GM23338 (cell line): ENCODE measurements at regions not wholly inside any gene's neighbourhood (a gene's known extent, or its start where the extent isn't known, plus 50 kb on each side); places are given as distances from the start of the nearest gene placed in this dataset.

Experiments
- ATAC-seq: fragments of 200-7000 bp; cut with Tn5 transposase; 3 replicates; pipeline ENCODE4 v1.9.1; 2020
- DNase-seq: peaks from one replicate; pipeline ENCODE4 v3.0.0-alpha.2; 2015; ENCODE audit warnings: low spot score
- H2AFZ ChIP-seq: fragments of 200-600 bp; sonication (generic); 2 replicates; pipeline ENCODE4 v1.8.0; 2016; ENCODE audit warnings: antibody characterized with exemption, mild to moderate bottlenecking, moderate library complexity
- H3F3A ChIP-seq: fragments of 200-600 bp; sonication (generic); replicated peaks from 2 replicates; pipeline ENCODE4 v1.8.0; 2017; ENCODE audit warnings: antibody characterized with exemption, mixed run types, low read depth
- H3K27ac ChIP-seq: fragments of 200-600 bp; sonication (generic); 2 replicates; pipeline ENCODE4 v1.6.1; 2016; ENCODE audit warnings: low read depth
- H3K27me3 ChIP-seq: fragments of 200-600 bp; sonication (generic); 2 replicates; pipeline ENCODE4 v1.8.0; 2016; ENCODE audit warnings: mild to moderate bottlenecking, mixed run types, moderate library complexity; ENCODE audit not compliant: insufficient read depth
- H3K36me3 ChIP-seq: fragments of 200-600 bp; sonication (generic); 2 replicates; pipeline ENCODE4 v1.8.0; 2016; ENCODE audit warnings: mild to moderate bottlenecking; ENCODE audit not compliant: insufficient read depth
- H3K4me1 ChIP-seq: fragments of 200-600 bp; sonication (generic); 2 replicates; pipeline ENCODE4 v1.8.0; 2016; ENCODE audit warnings: mild to moderate bottlenecking, moderate library complexity; ENCODE audit not compliant: insufficient read depth
- H3K4me2 ChIP-seq: fragments of 200-600 bp; sonication (generic); 2 replicates; pipeline ENCODE4 v1.7.1; 2017; ENCODE audit warnings: mixed run types
- H3K4me3 ChIP-seq: fragments of 200-600 bp; sonication (generic); 2 replicates; pipeline ENCODE4 v1.6.1; 2016; ENCODE audit warnings: mixed run types
- H3K79me2 ChIP-seq: fragments of 200-600 bp; sonication (generic); replicated peaks from 2 replicates; pipeline ENCODE4 v1.8.0; 2017; ENCODE audit warnings: mild to moderate bottlenecking; ENCODE audit not compliant: insufficient read depth
- H3K9me2 ChIP-seq: fragments of 200-600 bp; sonication (generic); 2 replicates; pipeline ENCODE4 v1.8.0; 2017; ENCODE audit not compliant: insufficient read depth
- H4K20me1 ChIP-seq: fragments of 200-600 bp; sonication (generic); replicated peaks from 2 replicates; pipeline ENCODE4 v1.8.0; 2017; ENCODE audit warnings: mild to moderate bottlenecking; ENCODE audit not compliant: insufficient read depth
- H3K27ac Mint-ChIP-seq: 2 replicates; pipeline ENCODE4 v1.8.0; 2020; ENCODE audit warnings: inconsistent platforms, mild to moderate bottlenecking, moderate library complexity, mixed read lengths
- H3K27me3 Mint-ChIP-seq: 3 replicates; pipeline ENCODE4 v1.8.0; 2022; ENCODE audit warnings: low read depth, mild to moderate bottlenecking, moderate library complexity, mixed read lengths, inconsistent platforms; ENCODE audit not compliant: insufficient read depth, poor library complexity
- H3K36me3 Mint-ChIP-seq: 3 replicates; pipeline ENCODE4 v1.8.0; 2021; ENCODE audit warnings: low read depth, mild to moderate bottlenecking, inconsistent platforms, moderate library complexity, mixed read lengths
- H3K4me1 Mint-ChIP-seq: 3 replicates; pipeline ENCODE4 v1.8.0; 2020; ENCODE audit warnings: mild to moderate bottlenecking, inconsistent platforms, mixed read lengths
- H3K4me3 Mint-ChIP-seq: 3 replicates; pipeline ENCODE4 v1.8.0; 2021; ENCODE audit warnings: moderate library complexity, mild to moderate bottlenecking, inconsistent platforms, mixed read lengths
- H3K9me3 Mint-ChIP-seq: 3 replicates; pipeline ENCODE4 v1.8.0; 2020; ENCODE audit warnings: moderate library complexity, mild to moderate bottlenecking, inconsistent platforms, mixed read lengths
- CTCF ChIP-seq, 2 experiments: fragments of 200-600 bp in 1 of 2; sonication (generic) in 1 of 2; conservative IDR thresholded peaks; 2 replicates each; pipeline versions ENCODE4 v1.5.1 to v1.6.1; 2016 to 2017; ENCODE audit warnings: antibody characterized with exemption in 2 of 2, low read depth in 2 of 2, mild to moderate bottlenecking in 2 of 2, moderate library complexity in 1 of 2
- JUNB ChIP-seq: IDR thresholded peaks from one replicate; pipeline ENCODE4 v1.6.1; 2016; ENCODE audit warnings: antibody characterized with exemption; ENCODE audit not compliant: unreplicated experiment
- NANOG ChIP-seq: IDR thresholded peaks from 2 replicates; pipeline ENCODE4 v1.6.1; 2016; ENCODE audit warnings: antibody characterized with exemption, borderline replicate concordance
- POLR2AphosphoS5 ChIP-seq: IDR thresholded peaks from 2 replicates; pipeline ENCODE4 v1.6.1; 2016; ENCODE audit warnings: antibody characterized with exemption, low read depth
- STAT1 ChIP-seq: IDR thresholded peaks from one replicate; pipeline ENCODE4 v1.6.1; 2016; ENCODE audit warnings: antibody characterized with exemption; ENCODE audit not compliant: unreplicated experiment
- ZNF114 ChIP-seq: fragments of 250-450 bp; sonication (Bioruptor Pico); IDR thresholded peaks from 2 replicates; pipeline ENCODE4 v1.5.0; 2020; ENCODE audit warnings: mild to moderate bottlenecking, moderate library complexity
- ZNF331 ChIP-seq: fragments of 250-450 bp; sonication (Bioruptor Pico); IDR thresholded peaks from 2 replicates; pipeline ENCODE4 v1.5.0; 2020; ENCODE audit warnings: low read depth, mild to moderate bottlenecking, moderate library complexity
- TF ChIP-seq, protein P1 (sequence below): fragments of 250-450 bp; sonication (Bioruptor Pico); IDR thresholded peaks from 2 replicates; pipeline ENCODE4 v1.5.0; 2020; ENCODE audit warnings: mild to moderate bottlenecking, moderate library complexity

DNA sequence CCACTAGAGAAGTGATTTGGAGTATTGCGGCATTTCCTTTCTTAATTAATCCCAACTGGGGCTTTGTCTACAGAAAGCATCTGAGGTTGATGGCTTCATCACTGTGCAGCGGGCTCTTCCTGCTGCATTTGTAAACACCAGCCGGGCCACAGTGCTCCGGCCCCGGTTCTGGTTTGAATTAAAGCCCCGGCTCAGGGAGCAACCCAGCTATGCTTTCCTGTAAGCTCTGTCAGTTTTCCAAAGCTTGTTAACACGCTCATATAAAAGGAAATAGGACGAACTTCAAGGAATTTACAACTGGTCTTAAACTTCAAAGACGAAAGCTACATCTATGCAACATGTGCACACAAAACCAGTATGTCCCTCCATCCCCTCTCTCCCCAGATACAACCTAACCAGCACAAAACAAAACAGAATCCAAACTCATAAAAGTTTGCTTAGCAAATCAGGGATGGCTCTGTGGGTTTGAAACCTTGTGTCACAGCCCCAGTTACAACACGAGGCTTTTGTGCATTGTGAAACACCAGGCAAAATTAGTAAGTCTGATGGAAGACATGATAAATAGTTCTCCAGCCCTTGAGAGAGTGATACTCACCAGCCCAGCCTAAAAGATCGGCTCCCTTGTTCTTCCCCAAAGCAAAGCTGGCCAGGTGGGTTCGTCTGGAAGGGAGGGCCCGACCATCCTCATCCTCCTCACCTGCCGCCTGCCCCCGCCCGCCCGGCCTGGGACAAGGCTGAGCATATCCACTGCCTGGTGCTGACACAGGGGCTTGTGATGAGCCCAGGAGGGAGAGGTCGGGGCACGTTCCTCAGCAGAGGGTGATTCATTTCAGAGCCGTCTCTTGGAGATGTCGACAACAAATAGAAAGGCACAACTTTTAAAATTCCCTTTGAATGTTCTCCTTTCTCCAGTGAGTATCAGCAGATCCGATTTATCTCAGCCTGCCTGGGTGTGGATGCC, 197.9 kb downstream of the TFAP2C start (continued):
- TF ChIP-seq POLR2AphosphoS5 (no peak), ZNF331 (CRISPR knock-in tag) (no peak), ZNF114 (CRISPR knock-in tag) (no peak)

- Histone ChIP-seq H2AFZ (peak overlapping the region; percentile 86; the same call in 1 of the 2 replicates), H3F3A (0 out of 2 replicates have a peak, but pooled peaks cover 6% of the 10 kb centered on the region), H3K4me1 (peaks cover 38% of the 10 kb centered on the region; the same call in 1 of the 2 replicates), H4K20me1 (no peaks in the 10 kb centered on the region), H3K79me2 (no peaks in the 10 kb centered on the region), H3K4me3 (no peak overlapping the region), H3K9me2 (peaks cover 4% of the 10 kb centered on the region; the same call in 1 of the 2 replicates), H3K27me3 (no peaks in the 10 kb centered on the region), H3K27ac (no peak overlapping the region), H3K4me2 (peak overlapping the region; percentile 26; the same call in 1 of the 2 replicates), H3K36me3 (no peaks in the 10 kb centered on the region)
- peaks cover 12% of the 10 kb centered on the region for H3K27me3 Mint-ChIP-seq
- H3K4me1 Mint-ChIP-seq, result peaks cover 31% of the 10 kb centered on the region
- no peak overlapping the region for H3K27ac Mint-ChIP-seq
- ATAC-seq, result no peak
- H3K36me3 Mint-ChIP-seq, result no peaks in the 10 kb centered on the region
- no peak for DNase-seq
- no peak overlapping the region for H3K4me3 Mint-ChIP-seq
- H3K9me3 Mint-ChIP-seq, result no peaks in the 10 kb centered on the region
- no peak for TF ChIP-seq CTCF (conservative IDR thresholded peaks at IDR 0.05; ENCODE audit: low read depth in 2 of 2)
- no peak for TF ChIP-seq NANOG
- no peak for TF ChIP-seq STAT1
- TF ChIP-seq, protein P1, sequence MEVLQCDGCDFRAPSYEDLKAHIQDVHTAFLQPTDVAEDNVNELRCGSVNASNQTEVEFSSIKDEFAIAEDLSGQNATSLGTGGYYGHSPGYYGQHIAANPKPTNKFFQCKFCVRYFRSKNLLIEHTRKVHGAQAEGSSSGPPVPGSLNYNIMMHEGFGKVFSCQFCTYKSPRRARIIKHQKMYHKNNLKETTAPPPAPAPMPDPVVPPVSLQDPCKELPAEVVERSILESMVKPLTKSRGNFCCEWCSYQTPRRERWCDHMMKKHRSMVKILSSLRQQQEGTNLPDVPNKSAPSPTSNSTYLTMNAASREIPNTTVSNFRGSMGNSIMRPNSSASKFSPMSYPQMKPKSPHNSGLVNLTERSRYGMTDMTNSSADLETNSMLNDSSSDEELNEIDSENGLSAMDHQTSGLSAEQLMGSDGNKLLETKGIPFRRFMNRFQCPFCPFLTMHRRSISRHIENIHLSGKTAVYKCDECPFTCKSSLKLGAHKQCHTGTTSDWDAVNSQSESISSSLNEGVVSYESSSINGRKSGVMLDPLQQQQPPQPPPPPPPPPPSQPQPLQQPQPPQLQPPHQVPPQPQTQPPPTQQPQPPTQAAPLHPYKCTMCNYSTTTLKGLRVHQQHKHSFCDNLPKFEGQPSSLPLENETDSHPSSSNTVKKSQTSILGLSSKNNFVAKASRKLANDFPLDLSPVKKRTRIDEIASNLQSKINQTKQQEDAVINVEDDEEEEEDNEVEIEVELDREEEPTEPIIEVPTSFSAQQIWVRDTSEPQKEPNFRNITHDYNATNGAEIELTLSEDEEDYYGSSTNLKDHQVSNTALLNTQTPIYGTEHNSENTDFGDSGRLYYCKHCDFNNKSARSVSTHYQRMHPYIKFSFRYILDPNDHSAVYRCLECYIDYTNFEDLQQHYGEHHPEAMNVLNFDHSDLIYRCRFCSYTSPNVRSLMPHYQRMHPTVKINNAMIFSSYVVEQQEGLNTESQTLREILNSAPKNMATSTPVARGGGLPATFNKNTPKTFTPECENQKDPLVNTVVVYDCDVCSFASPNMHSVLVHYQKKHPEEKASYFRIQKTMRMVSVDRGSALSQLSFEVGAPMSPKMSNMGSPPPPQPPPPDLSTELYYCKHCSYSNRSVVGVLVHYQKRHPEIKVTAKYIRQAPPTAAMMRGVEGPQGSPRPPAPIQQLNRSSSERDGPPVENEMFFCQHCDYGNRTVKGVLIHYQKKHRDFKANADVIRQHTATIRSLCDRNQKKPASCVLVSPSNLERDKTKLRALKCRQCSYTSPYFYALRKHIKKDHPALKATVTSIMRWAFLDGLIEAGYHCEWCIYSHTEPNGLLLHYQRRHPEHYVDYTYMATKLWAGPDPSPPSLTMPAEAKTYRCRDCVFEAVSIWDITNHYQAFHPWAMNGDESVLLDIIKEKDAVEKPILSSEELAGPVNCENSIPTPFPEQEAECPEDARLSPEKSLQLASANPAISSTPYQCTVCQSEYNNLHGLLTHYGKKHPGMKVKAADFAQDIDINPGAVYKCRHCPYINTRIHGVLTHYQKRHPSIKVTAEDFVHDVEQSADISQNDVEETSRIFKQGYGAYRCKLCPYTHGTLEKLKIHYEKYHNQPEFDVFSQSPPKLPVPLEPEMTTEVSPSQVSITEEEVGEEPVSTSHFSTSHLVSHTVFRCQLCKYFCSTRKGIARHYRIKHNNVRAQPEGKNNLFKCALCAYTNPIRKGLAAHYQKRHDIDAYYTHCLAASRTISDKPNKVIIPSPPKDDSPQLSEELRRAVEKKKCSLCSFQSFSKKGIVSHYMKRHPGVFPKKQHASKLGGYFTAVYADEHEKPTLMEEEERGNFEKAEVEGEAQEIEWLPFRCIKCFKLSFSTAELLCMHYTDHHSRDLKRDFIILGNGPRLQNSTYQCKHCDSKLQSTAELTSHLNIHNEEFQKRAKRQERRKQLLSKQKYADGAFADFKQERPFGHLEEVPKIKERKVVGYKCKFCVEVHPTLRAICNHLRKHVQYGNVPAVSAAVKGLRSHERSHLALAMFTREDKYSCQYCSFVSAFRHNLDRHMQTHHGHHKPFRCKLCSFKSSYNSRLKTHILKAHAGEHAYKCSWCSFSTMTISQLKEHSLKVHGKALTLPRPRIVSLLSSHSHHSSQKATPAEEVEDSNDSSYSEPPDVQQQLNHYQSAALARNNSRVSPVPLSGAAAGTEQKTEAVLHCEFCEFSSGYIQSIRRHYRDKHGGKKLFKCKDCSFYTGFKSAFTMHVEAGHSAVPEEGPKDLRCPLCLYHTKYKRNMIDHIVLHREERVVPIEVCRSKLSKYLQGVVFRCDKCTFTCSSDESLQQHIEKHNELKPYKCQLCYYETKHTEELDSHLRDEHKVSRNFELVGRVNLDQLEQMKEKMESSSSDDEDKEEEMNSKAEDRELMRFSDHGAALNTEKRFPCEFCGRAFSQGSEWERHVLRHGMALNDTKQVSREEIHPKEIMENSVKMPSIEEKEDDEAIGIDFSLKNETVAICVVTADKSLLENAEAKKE (CRISPR knock-in tag), result no peak
- TF ChIP-seq JUNB, result no peak
Observed at GRCh38 chr20:56827763-56828162, 198.7 kb downstream of the TFAP2C start.
